ENCODE measurements at regions not wholly inside any gene's neighbourhood (a gene's known extent, or its start where the extent isn't known, plus 50 kb on each side); places are given as distances from the start of the nearest gene placed in this dataset.

- no peak for TF ChIP-seq POLR2A (IDR thresholded peaks at IDR 0.05; ENCODE audit: low read length)
- TF ChIP-seq GATA1 (IDR thresholded peaks at IDR 0.05; ENCODE audit: low read depth, low read length): no peak
These were observed 667.6 kb downstream of the PCDH18 start for GRCh38 chr4:136864604-136865185.

Data from erythroblast (primary cell).